GM19043 (cell line): ENCODE measurements at regions not wholly inside any gene's neighbourhood (a gene's known extent, or its start where the extent isn't known, plus 50 kb on each side); places are given as distances from the start of the nearest gene placed in this dataset.
"Not testable (repeated sequence)": the region's sequence is repeated elsewhere in the genome, so short reads cannot be mapped to it uniquely, and the experiment has no call there.

Experiments
- ATAC-seq: cut with Tn5 transposase; IDR thresholded peaks from one replicate; pipeline ENCODE4 v1.9.1; 2021; ENCODE audit warnings: low read depth; ENCODE audit not compliant: unreplicated experiment

DNA sequence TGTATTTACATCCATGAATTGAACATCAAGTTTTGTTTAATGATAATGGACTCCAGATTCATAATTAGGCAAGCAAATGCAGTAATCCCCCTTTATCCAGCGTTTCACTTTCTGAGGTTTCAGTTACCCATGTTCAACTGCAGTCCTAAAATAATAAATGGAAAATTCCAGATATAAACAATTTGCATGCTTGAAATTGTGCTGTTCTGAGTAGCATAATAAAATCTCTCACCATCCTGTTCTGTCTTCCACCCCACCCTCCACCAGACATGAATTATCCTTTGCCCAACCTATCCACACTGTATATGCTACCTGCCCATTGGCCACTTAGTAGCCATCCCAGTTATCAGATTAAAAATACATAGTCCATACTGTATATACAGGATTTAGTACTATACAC, 224.5 kb upstream of the CHAC2 start:
- no peak for ATAC-seq

- no peak for ATAC-seq
Observed at GRCh38 chr2:53536583-53537361, 230.8 kb upstream of the CHAC2 start.

- ATAC-seq: no peak
Observed at GRCh38 chr2:53535234-53535840, 232.3 kb upstream of the CHAC2 start.

- ATAC-seq: no peak
Observed at GRCh38 chr2:53530126-53530525, 237.5 kb upstream of the CHAC2 start.

DNA sequence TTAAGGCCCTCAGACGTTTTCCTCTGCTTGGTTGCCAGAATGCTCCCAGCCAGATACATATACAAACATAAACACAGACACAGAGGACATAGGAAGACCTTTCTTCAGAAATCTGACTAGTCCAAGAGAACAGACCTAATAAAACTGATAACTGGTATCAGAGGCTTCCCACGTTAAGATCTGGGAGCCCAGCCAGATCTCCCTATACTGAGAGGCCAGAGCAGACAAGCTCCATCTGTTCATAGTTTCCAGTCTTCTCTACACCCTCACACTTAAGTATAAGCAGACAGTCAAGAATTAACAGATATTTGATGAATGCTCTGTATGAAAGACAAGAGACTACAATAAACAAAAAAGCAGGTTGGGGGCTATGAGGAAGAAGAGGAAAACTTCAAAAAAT, 240.5 kb upstream of the CHAC2 start:
- no peak for ATAC-seq

DNA sequence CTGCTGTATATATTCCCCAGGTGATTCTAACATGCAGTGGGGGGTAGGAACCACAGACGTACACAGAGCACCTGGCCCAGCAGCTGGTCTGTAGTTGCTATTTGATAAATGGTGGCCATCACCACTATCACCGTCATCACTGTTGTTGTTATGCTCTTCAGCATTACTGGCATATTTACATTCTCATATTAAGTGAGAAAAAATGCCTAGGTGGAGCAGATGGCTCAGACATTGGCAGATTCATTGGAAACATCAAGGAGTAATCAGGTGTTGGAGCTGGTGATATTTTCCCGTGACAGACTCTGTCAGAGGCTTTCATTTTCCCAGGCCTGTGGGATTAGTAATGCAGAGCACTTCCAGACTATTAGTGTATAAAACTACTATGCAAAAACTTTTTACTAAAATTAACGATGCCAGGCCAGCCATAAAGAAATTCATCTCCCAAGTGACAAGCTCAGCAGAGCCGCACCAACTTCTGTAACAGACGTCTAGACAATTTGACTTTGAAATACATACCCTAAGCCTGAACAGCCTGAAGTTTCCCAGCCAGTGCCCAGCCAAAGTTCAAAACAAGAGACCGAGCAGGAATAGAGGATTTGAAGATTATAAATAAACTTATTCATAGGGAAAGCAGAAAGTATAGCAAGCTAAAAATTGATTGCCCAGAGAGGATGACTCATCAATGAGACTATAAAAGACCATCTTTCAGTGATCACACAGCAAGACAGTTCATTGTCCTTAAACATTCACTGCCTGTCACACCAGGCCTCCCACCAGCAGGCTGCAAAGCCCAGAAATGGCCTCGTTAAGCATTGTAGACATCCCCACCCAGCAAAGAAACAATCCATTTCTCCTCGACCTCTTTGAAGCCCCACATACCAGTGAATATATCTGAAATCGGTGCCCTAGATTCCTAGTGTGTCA, 247.4 kb upstream of the CHAC2 start:
- no peak for ATAC-seq

DNA sequence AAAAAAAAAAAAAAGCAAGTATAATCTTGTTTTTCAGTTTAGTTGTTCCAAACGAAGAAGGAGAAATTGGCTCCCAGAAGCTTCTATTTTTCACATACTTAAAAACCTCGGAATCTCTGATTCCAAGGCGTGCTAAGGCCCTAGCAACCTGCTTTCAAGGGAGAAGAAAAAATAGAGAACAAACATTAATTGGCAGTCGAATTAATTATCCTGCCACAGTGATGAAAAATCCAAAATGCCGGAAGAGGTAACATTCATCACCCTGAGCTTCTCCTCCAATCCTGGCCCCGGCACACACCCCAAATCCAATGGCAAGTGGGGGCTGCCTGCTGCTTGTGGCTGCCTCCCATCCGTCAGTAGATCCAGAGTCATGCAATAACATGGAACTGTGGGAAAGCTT, 250.2 kb upstream of the CHAC2 start:
- ATAC-seq: no peak

DNA sequence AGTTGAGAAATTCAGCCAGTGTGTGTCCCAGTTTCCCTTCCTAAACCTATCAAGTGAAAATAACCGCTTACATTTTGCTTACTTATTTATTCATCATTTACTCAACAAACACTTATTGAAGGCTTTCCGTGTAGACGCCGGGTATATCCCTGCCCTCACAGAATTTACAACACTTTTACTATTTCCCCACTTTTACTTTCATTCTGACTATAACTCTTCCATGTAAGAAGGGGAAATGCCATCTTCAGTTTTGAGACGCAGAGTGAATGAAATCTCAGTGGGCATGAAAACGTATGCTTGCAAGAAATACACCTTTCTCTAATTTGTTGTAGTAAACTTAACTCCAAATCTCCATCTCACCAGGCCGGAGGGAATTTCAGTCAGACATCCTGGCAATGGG, 251.0 kb upstream of the CHAC2 start:
- no peak for ATAC-seq

DNA sequence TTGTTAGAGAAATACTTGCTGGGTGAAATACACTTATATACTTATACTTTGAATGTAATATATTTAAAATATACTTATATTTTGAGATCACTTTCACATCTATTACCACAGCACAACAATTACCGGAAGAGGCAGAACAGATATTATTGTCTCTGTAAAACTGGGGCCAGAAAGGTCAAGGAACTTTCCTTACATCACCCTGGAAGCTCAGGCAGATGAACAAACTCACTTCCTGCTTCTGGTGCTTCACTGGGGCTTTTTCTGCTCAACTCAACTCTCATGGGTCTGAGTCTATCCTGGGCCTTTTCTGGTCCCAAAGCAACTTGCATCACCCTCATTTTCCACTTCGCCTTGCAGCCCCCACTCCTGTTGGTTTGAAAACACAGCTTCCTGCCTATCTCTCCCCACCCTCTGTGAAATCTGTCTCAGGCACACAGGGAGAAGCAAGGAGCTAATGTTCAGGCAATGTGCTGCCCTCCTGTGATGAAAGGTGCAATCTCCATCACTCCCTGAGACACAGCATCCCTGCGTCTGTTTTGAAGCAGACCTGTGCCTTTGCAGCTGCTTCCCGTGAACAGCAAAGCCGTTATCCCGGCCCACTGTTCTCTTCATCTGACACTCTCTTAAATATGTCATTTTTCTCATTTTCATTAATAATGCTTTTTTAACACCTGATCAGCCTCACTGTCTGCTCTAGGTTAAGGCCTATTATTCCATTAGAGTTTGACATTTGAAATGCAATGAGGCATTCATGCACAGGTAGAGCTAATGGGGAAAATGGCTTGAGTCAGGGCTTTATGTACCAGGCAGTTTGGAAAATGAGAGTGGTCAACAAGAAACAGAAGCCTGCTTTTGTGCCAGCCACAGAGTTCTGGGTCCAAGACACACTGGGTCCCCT, 251.9 kb upstream of the CHAC2 start:
- ATAC-seq: no peak

DNA sequence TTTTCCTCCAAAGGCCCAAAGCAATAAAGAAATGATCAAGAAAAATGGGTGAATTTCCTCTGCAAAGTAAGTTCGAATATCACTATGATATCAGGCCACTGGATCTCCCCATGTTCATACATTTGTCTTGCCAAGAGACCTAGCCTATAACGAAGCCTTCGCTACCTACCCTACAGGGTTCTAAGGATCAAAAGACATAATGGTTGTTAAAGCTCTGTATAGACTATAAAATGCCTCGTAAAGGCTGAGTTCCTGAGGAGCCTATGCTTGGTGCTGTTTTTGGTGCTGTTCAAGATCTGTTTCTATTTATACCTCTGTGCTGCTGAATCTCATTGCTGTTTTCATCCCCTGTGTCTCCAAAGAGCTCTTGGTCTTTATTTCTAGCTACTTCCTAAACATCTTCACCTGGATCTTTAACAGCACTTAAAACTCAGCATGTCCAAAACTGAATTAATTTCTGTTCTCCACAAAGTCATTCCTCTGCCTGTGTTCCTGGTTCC, 254.4 kb upstream of the CHAC2 start:
- ATAC-seq: no peak

DNA sequence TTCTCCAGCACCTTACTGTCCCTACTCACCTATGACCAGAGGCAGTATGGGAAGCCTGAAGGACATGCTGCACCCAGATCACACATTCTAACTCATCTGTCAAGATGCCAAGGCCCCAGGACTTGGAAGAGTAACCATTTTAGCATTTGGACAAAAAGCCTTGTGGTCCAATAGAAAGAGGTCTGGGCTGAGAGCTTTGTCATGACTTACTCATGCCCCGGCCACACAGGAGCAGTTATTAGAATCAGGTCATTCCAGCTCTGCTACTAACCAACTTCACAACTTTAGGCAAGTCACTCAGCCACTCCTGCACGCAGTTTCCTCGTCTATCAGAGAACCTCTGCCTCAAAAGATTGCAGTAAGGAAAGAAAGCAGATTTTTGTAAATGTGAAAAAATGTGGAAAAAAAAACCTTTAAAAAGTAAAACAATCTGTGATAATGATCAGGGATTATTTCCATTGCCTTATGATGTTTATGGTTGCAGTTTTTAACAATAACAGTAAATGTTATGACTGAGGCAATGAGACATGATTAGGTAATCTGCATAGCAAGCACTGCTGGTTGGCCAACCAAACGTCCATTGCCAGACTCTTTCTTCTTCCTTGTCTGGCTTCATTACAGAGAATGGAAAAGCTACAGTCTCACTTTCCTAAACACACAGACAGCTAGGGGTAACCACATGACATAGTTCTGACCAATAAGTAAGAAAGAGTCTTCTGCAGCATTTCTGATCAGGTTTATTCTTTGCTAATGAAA, 255.4 kb upstream of the CHAC2 start:
- no peak for ATAC-seq

DNA sequence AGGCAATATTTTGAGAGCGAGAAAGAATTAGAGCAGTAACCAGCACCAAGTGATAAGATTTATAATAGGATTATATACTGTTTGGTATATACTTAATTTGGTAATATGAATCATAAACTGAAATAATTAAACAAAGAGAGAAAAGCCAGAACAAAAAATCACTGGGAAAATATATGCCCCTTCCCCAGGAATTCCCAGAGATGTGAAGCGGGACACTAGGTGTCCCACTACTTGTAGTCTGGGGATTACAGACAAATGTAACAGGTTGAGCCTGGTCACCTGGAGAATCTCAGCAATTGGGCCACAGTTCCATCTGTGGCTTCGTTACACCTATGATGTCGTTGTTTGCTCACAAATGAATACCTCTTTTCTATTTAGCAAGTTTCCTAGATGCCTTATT, 256.1 kb upstream of the CHAC2 start:
- no peak for ATAC-seq

DNA sequence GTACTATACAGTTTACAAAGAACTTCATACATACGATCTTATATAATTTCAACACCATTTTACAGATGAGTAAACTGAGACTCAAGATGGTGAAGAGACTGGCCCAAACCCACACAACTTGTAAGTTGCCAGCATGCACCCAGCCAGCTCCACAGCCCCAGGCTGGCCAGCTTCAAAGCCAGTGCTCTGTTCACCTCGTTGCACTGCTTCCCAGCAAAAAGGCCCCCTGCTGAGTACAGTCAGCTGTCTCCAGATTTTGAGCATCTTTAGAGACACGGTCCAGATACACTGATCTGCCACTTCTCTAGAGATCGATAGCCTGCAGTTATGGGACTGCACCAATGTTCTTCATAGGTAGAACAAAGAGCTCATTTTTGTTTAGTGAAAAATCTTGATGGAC, 257.2 kb upstream of the CHAC2 start:
- no peak for ATAC-seq

GRCh38 chr2:53509831-53510388, 257.7 kb upstream of the CHAC2 start:
- ATAC-seq: no peak

DNA sequence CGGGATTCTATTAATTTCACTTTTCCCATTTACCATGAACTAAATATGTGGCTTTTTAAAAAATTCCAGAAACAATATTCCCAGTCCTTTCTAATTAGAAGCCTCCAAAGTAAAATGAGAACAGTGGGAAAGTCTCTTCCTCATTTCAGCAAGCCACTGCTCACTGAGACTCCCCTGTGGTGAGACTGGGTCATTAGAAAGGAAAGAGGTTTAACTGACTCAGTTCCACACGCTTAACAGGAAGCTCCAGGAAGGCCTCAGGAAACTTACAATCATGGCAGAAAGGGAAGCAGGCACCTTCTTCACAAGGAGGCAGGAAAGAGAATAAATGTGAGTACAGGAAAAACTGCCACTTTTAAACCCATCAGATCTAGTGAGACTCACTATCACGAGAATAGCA, 258.9 kb upstream of the CHAC2 start:
- no peak for ATAC-seq

DNA sequence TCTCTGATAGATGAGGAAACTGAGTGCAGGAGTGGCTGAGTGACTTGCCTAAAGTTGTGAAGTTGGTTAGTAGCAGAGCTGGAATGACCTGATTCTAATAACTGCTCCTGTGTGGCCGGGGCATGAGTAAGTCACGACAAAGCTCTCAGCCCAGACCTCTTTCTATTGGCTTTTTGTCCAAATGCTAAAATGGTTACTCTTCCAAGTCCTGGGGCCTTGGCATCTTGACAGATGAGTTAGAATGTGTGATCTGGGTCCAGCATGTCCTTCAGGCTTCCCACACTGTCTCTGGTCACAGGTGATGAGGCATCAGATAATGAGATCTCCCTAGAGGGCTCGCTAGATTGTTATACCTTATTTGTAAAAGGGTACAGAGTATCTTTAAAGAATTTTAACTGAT, 260.5 kb upstream of the CHAC2 start:
- not testable (repeated sequence) for ATAC-seq

DNA sequence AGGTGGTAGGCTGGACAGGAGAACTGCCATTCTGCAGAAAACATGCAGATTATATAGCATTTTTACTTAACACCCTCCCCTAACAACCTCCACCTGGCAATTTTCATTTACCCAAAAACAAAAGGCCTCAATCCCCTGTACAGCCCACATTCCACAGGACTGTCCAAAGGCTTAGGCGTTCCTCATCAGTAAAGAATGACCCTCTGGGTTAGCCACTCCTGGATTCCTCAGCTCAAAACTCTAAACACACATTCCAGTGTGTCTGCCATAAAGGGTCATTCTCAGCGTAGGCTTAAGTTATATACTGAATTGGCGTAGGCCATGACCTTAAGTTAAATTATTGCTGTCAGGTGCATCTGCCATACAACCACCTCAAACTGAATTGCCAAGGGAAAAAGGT, 261.8 kb upstream of the CHAC2 start:
- ATAC-seq: no peak

GRCh38 chr2:53504507-53504906, 263.1 kb upstream of the CHAC2 start:
- no peak for ATAC-seq

- ATAC-seq: no peak
Observed at GRCh38 chr2:53500181-53500580, 267.4 kb upstream of the CHAC2 start.
